GM18520 (cell line): ENCODE measurements at regions not wholly inside any gene's neighbourhood (a gene's known extent, or its start where the extent isn't known, plus 50 kb on each side); places are given as distances from the start of the nearest gene placed in this dataset.
"Not testable (repeated sequence)": the region's sequence is repeated elsewhere in the genome, so short reads cannot be mapped to it uniquely, and the experiment has no call there.

Experiments
- ATAC-seq: cut with Tn5 transposase; IDR thresholded peaks from one replicate; pipeline ENCODE4 v1.9.1; 2021; ENCODE audit not compliant: unreplicated experiment

DNA sequence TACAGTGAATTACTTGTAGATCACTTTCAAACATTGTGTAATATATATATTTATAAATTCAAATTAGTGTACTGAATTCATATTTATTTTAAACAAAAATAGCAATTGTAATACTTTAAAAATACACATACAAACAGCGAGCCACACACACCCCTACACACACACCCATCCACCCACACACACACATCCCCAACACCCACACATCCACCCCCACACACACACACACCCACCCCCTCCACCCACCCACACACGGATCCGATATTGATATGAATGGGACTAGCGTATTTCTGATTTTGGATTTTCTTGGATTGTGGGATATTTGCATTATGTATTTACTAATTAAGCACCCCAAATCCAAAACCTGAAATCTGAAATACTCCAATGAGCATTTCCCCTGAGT is 451.2 kb downstream of the PCDH7 start:
- no peak for ATAC-seq

DNA sequence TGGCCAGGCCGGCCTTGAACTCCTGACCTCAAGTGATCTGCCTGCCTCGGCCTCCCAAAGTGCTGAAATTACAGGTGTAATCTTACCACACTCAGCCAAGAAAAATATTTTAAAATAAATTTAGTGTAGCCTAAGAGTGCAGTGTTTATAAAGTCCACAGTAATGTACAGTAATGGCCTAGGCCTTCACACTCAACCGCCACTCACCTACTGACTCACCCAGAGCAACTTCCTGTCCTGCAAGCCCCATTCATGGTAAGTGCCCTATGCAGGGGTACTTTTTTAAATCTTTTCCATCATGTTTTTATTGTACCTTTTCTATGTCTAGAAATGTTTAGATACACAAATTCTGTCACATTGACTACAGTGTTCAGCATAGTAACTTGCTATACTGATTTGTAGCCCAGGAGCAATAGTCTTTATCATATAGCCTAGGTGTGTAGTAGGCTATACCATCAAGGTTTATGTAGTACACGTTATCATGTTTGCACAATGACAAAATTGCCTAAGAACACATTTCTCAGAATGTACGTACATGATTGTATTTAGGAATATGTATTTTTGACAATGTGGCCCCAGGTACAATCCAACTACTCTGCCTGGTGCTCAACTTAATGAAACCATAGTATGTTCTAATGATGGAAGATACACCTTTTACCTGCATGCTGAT is 455.2 kb downstream of the PCDH7 start:
- no peak for ATAC-seq

DNA sequence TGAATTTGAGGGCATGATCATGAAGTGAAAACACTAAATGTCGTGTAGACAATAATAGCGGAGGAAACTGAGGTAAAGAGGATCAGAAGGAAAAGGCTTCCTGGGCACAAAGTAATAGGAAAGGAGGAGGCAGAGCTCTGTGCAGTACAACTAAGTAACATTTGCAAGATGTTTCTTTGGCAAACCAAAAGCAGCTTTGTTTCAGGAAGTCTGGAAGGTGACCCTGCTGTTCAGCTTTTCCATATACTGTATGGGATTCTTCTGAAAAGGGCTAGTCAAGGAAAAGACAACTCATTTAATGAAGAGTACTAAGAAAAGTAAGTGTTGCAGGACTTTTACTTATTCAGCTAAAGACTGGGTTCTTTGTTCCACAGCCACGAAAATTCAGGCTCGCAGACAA is 463.1 kb downstream of the PCDH7 start:
- ATAC-seq = no peak

DNA sequence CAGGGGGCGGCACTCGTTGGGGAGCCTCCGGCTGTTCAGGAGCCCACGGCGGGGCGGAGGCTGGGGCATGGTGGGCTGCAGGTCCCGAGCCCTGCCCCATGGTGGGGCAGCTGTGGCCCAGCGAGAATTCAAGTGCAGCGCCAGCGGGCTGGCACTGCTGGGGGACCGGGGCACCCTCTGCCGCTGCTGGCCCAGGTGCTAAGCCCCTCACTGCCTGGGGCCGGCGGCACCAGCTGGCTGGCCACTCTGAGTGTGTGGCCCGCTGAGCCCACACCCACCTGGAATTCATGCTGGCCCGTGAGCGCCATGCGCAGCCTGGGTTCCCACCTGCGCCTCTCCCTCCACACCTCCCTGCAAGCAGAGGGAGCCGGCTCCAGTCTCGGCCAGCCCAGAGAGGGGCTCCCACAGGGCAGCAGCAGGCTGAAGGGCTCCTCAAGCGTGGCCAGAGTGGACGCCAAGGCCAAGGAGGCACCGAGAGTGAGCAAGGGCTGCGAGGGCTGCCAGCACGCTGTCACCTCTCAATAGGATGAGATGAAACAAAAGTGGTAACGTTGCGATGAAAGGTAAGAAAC is 464.9 kb downstream of the PCDH7 start:
- no peak for ATAC-seq

DNA sequence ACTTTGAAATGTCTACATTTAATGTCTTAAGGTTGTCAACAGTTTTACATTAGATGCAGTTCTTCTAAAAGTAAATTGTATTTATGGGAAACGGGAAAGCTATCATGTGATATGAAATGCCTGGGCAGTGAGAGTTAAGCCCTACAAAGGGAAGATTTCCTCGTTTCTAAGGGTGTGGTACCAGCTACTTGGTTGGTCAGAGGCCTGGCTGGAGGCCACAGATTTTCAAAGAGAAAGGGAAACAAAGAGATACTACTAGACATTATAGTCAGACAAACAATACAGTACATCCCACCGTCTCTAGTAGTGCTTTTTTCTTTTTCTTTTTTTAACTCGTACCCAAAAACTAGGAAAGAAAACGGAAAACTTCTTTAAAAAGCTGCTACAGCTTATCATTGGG is 467.8 kb downstream of the PCDH7 start:
- no peak for ATAC-seq

DNA sequence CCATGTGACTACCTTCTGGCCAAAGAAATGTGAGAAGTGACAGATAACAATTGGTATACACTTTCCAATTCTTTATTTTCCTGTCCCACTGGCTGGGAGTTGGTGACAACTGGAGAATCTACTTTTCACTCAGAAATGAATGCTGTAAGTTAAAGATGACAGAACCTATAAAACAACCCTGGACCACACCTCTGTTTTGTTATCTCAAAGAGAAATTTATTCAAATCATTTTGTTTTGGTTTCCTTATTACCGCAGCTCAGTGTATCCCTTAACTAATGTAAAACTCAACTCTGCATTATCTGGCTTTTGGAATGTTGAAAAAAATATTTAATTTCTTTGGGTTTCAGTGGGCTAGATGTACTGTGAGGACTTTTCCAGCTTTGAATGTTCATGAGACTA is 469.8 kb downstream of the PCDH7 start:
- no peak for ATAC-seq

DNA sequence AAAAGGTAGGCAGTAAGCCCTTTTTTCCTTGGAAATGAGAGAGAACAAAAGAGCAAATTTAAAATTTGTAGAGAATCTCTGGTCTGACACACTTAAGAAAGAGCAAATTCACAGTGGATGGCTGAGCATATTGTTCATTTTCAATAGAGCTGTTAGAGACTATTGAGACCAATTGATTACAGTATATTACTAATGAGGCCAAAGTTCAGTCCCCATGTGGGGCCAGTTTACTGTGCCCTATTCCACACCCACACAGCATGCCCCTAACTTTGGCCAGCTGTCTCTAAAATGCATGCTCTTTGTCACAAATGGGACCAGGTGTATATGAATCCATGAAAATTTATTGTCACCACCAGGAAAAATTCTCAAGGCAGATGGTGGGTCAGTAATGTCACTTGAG is 470.5 kb downstream of the PCDH7 start:
- no peak for ATAC-seq

DNA sequence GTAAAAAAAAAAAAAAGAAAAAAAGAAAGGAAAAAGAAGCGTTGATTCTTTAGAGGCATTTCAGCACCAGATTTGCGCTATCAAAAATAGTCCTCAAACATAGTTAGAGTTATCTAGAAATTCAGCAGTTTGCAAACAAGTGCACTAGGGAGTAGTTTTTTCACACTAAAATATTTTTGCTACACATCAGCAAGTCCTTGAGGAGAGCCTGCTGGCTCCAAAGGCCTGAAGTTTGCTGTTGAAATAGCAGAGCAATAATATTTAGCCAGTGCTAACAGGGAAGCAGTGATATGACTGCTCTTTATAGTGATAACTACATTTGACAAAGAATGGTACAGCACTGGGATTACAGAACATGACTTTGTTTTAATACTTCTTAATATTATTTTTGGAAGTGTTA is 472.2 kb downstream of the PCDH7 start:
- ATAC-seq = no peak

DNA sequence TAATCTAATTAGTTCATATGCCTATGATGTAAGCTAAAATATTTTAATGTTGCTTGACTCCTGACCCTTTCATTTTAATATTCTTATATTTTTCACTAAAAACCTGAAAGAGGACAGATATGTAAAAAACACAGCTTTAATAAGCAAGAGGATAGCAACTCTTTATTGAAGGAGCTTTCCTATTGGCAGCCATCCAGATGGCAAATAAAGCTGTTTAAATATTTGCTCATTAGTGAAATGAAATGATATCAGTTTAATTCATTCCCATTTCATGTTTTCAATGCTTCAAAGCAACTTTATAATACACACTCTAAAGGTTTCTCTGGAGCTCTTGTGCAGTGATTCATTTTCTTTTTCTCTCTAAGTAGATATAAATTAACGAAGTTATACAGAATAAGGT is 473.4 kb downstream of the PCDH7 start:
- ATAC-seq = no peak

DNA sequence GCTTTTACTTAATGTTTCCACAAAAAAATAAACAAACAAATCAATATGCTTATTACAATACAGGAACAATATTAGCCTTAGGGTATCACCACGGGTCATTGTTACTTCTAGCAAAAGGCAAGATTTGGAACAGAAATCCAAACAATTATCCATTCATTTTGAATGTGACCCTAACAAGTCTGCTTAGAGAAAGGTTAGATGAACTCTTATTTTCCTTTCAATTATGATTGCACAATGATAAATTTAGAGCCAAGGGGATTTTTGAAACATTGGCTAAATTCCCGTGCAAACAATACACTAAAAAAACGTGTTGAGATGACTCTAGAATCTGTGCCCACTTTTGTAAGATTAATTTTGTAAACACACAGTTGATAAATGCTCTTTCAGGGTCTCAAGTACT is 474.7 kb downstream of the PCDH7 start:
- ATAC-seq = no peak

DNA sequence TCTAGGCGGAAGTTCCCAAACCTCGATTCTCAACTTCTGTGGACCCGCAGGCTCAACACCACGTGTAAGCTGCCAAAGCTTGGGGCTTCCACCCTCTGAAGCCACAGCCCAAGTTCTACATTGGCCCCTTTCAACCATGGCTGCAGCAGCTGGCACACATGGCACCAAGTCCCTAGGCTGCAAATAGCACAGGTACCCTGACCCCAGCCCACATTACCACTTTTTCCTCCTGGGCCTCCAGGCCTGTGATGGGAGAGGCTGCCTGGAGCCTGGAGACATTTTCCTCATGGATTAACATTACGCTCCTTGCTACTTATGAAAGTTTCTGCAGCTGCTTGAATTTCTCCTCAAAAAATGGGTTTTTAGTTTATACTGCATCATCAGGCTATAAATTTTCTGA is 479.5 kb downstream of the PCDH7 start:
- ATAC-seq = no peak

DNA sequence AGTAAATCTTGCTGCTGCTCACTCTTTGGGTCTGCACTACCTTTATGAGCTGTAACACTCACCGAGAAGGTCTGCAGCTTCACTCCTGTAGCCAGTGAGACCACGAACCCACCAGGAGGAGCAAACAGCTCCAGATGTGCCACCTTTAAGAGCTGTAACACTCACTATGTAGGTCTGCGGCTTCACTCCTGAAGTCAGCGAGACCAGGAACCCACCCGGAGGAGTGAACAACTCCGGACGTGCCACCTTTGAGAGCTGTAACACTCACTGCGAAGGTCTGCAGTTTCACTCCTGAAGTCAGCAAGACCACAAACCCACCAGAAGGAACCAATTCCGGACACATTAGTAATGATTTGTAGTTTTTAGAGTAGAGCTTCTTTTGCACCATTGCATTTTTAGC is 481.9 kb downstream of the PCDH7 start:
- ATAC-seq = not testable (repeated sequence)

DNA sequence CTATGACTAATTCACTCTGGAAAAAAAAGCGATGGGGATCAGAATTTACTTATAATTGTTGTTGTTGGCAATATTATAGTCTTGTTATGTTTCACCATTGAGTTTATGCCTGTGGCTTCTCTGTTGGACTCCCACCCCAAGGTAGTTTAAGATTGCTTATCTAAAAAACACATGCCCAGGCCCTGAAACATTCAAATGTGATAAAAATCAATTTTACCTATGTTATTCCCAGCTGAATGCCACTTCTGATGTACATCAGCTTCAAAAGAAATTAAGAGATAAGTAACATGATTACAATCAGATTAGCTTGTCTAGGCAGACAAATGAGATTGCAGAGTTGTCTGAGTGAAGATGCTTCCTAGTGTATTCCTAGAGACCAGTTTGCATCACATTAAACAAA is 484.7 kb downstream of the PCDH7 start:
- no peak for ATAC-seq

DNA sequence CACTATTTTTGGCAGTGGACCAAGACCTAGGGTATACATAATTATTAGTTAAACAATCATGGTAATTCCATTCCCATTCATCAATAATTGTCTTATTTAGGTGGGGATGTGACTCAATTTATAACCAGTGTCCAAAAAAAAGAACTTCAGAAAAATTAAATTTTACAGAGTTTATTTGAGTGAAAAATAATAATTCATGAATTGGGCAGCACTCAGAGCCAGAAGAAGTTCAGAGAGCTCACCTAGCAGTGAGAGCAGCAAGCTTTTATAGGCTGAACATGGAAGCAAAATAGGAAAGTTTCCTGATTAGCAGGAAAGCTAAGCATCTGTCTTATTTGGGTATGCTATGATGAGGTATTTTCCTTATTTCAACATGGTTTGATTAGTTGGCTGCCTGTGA is 500.8 kb downstream of the PCDH7 start:
- no peak for ATAC-seq

DNA sequence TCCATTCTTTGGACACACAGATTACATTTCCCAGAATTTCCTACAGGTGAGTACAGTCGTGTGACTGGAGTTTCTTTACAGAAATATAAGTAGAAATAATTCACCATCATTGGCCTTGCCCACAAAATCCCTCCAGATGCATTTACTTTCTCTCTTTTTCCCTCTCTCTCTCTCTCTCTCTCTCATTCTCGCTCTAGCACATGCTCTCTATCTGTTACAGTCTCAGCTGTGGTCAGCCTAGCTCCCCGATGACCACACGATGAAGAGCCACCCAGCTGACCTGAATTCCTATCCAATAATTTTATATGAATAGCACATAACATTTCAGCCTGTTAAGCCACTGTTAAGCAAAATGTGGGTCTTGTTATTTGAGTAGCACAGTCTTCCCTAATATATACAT is 507.9 kb downstream of the PCDH7 start:
- no peak for ATAC-seq

DNA sequence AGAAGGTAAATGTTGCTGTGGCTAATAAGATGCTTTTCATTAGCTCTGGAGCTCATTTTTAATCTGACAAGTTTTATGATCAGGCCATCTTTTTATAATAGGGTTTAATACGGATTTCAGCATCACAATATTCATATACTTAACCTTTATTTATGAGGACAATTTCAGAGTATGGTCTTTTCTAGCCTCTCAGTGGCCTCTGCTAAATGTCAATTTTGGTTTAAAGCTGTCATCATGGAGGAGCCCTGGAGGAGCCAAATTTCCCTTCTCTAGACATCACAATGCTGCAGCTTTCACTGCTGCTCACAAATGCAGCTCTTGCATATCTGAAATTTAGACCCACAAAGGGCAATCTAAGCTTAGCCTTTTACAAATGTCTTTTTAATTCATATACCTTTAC is 510.4 kb downstream of the PCDH7 start:
- ATAC-seq = no peak

DNA sequence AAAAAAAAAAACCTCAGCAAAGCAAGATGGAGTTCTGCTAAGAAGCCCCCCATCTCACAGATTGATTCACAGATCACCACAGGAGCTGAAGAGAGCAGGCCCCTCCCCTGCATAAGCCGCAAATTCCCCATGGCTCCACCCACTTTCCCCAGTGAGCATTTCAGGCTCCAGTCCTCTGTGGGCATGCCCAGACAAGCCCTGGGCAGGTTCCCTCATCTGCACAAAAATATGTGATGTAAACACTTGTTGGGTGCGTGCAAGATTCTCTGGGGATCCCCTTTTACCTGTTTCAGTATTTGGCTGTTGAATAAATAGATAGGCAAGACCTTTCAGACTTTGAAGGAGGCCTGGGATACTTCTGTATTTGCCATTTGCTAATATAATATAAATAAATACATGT is 514.3 kb downstream of the PCDH7 start:
- peak; percentile 49 for ATAC-seq

DNA sequence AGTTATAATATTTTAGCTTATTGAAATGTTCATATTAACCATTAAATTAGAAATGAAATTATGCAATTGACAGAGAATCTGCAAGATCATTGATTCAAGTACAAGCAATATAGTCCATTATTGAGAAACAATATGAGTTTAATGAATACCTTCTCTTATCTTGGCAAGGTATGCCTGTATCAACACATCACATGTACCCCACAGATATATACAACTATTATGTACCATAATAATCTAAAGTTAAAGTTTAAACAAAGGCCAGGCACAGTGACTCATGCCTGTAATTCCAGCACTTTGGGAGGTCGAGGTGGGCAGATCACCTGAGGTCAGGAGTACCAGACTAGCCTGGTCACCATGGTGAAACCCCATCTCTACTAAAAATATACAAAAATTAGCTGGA is 514.7 kb downstream of the PCDH7 start:
- no peak for ATAC-seq

DNA sequence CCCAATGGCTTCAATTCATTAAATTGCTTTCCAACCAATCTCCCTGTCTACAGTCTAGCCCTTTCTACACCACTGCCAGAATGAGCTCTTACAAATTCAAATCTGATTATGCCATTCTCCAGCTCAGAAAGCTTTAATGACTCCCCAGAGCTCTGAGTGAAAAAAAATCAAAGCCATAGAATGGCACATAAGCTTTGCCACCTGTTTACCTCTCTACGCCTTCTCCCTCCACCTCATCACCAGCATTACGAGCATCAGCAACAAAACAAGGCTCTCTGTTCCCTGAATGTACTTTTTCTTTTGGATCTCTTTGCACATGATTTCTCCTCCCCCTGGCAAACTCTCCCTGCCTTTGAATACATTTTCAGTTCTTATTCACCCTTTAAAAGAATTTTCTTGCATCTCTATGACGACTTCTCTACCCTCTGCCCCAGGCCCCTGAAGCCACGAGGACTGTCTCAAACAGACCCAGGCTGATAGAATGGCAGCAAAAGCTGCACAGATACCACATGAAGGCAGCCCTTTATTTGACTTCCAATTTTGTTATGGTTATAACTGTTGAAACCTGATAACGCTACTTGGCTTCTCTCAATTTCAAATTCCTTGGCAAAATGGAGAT is 516.0 kb downstream of the PCDH7 start:
- ATAC-seq = no peak

DNA sequence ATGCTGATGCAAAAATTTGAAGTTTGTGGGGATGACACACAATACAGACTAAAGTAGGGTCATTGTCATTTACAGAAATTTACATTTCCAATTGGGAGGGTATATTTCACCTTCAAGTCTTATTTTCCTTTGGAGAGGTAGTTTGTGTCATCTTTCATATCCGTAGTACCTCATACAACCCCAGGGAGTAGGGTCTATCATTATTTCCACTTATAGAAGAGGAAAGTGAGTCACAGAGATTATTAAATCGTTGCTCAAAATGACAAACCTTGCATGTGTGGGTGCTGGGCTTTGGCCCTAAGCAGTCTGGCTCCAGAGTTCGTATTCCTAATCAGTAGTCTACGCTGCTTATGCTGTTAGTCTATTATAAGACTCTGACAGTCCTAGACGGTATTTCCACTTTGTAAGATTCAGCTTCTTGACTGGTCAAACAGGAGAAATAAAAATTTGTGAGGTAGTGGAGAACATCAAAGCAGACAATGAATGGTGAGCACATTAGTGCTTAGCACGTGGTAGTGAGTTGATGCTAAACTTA is 516.5 kb downstream of the PCDH7 start:
- no peak for ATAC-seq

DNA sequence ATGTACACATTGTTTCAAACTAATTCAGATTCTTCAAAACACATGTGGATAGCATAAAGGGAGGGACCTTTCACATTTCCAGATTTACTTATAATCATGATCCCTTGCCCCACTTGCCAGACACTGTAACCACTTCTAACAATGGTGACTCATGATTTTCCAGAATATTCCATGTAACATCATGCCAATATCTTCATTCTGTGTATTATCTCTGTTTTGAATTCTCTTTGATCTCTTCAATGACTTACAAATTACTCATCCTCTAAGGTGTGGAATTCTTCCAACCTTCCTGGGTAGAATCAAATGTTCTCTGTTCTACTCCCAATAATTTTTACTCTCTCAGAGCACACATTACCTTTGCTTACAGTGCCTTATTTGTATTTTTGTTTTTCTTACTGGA is 517.1 kb downstream of the PCDH7 start:
- no peak for ATAC-seq

DNA sequence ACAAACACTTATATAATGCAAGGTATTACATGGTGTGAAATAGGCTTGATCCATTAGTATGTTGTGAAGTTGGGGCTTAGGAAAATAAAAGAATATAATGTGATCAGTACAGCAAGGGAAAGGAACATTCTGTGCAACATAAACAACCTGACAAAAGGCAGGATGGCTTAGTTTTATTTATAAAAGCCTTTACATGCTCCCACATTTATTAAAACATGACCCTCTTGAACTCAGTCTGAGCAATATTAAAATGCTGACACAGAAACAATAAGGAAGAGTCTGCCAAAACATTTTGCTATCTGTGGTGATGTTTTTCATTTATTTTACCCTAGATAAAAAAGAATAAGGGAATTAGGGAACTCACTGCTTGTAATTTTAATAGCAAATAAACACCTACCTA is 519.7 kb downstream of the PCDH7 start:
- ATAC-seq = no peak
